ENCODE measurements at regions not wholly inside any gene's neighbourhood (a gene's known extent, or its start where the extent isn't known, plus 50 kb on each side); places are given as distances from the start of the nearest gene placed in this dataset.

- TF ChIP-seq CTCF (IDR thresholded peaks at IDR 0.05) (no peak), POLR2AphosphoS5 (IDR thresholded peaks at IDR 0.05) (no peak)
These were observed 396.7 kb upstream of the OR4E1 start for GRCh38 chr14:22070119-22070982.

Measured in upper lobe of left lung (tissue), 4 donors.